ENCODE measurements at regions not wholly inside any gene's neighbourhood (a gene's known extent, or its start where the extent isn't known, plus 50 kb on each side); places are given as distances from the start of the nearest gene placed in this dataset.

DNA sequence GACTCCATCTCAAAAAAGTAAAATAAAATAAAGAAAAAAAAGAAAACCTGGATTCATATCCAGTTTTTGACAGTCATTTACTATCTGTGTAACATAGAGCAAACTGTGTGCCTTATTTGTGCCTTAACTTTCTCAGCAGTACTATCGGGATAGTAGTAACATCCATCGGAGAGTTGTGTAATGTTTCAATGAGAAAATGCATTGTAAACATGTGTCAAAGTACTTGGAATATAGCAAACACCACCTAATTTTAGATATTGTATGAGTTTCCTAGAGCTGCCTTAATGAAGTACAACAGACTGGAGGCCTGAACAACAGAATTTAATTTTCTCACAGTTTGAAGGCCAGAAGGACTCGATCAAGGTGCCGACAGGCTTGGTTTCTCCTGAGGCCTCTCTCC, 81.3 kb upstream of the CDC42EP3 start:
- TF ChIP-seq TCF7L2 (IDR thresholded peaks at IDR 0.05; ENCODE audit: borderline replicate concordance, extremely low read depth, insufficient read depth, insufficient read length) (no peak), POLR2A (IDR thresholded peaks at IDR 0.05; ENCODE audit: borderline replicate concordance, extremely low read depth, insufficient read depth, insufficient read length) (no peak), SIN3A (IDR thresholded peaks at IDR 0.05; ENCODE audit: low read depth) (no peak)
- TF ChIP-seq, protein P1, sequence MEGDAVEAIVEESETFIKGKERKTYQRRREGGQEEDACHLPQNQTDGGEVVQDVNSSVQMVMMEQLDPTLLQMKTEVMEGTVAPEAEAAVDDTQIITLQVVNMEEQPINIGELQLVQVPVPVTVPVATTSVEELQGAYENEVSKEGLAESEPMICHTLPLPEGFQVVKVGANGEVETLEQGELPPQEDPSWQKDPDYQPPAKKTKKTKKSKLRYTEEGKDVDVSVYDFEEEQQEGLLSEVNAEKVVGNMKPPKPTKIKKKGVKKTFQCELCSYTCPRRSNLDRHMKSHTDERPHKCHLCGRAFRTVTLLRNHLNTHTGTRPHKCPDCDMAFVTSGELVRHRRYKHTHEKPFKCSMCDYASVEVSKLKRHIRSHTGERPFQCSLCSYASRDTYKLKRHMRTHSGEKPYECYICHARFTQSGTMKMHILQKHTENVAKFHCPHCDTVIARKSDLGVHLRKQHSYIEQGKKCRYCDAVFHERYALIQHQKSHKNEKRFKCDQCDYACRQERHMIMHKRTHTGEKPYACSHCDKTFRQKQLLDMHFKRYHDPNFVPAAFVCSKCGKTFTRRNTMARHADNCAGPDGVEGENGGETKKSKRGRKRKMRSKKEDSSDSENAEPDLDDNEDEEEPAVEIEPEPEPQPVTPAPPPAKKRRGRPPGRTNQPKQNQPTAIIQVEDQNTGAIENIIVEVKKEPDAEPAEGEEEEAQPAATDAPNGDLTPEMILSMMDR (IDR thresholded peaks at IDR 0.05 in 2 of 3, conservative IDR thresholded peaks at IDR 0.05 in 1 of 3; ENCODE audit: borderline replicate concordance in 1 of 3, insufficient read depth in 1 of 3, low read depth in 2 of 3, low read length in 2 of 3), result no peak

Data from HCT116 (cell line).